ENCODE measurements at regions not wholly inside any gene's neighbourhood (a gene's known extent, or its start where the extent isn't known, plus 50 kb on each side); places are given as distances from the start of the nearest gene placed in this dataset.

DNA sequence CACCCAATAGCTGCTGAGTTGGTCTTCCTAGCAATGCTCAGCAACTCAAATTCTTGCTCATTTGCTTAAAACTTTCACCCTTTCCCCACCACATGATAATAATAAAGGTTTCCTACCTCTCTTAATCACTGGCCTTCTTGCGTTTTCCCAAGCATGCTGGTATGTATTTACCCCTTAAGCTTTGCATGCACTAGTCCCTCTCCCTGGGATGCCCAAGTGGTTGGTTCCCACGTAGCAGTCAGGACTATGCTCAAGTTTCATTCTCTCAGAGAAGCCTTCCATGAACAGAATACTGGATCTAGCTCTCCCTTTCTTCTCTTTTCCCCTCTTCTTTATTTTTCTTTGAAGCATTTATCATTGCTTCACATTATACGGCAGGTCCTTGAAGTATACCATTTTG is 108.8 kb downstream of the KBTBD8 start:
- Histone ChIP-seq H3K4me3 (ENCODE audit: low read depth, low read length, poor library complexity, severe bottlenecking) (no peak overlapping the region), H3K36me3 (ENCODE audit: insufficient read depth, low read length) (no peaks in the 10 kb centered on the region), H3K9me2 (ENCODE audit: insufficient read depth, low read length) (no peaks in the 10 kb centered on the region), H4K20me1 (ENCODE audit: insufficient read depth, low read length) (no peaks in the 10 kb centered on the region), H2AFZ (ENCODE audit: low read length) (no peak overlapping the region), H3K79me2 (ENCODE audit: insufficient read depth, low read depth, low read length) (no peaks in the 10 kb centered on the region), H3K27ac (ENCODE audit: low read depth, low read length, poor library complexity, severe bottlenecking) (no peak overlapping the region), H3K4me1 (ENCODE audit: insufficient read depth, low read length, poor library complexity, severe bottlenecking) (no peaks in the 10 kb centered on the region), H3K4me2 (ENCODE audit: low read length) (no peak overlapping the region), H3K9me3 (ENCODE audit: low read length) (no peaks in the 10 kb centered on the region)
- ChIA-PET POLR2A (interaction anchor here (1.3 kb wide), 1 partner anchor 12 kb away, joined by 6 read pairs; no protein-coding TSS in a partner anchor), CTCF (ENCODE audit: unreplicated experiment) (interaction anchor here (0.8 kb wide), 1 partner anchor 91 kb away, joined by 3 read pairs; no protein-coding TSS in a partner anchor)
- TF ChIP-seq, protein P1, sequence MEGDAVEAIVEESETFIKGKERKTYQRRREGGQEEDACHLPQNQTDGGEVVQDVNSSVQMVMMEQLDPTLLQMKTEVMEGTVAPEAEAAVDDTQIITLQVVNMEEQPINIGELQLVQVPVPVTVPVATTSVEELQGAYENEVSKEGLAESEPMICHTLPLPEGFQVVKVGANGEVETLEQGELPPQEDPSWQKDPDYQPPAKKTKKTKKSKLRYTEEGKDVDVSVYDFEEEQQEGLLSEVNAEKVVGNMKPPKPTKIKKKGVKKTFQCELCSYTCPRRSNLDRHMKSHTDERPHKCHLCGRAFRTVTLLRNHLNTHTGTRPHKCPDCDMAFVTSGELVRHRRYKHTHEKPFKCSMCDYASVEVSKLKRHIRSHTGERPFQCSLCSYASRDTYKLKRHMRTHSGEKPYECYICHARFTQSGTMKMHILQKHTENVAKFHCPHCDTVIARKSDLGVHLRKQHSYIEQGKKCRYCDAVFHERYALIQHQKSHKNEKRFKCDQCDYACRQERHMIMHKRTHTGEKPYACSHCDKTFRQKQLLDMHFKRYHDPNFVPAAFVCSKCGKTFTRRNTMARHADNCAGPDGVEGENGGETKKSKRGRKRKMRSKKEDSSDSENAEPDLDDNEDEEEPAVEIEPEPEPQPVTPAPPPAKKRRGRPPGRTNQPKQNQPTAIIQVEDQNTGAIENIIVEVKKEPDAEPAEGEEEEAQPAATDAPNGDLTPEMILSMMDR (conservative IDR thresholded peaks at IDR 0.05; ENCODE audit: low read length): no peak
- no peak for TF ChIP-seq EZH2phosphoT487 (IDR thresholded peaks at IDR 0.05; ENCODE audit: borderline replicate concordance, low read depth, low read length)
- no TSS peak for BruUV-seq (replicated peaks)
- intact Hi-C loops (cut with micrococcal nuclease; ENCODE audit: unreplicated experiment): no loop called here
- no peak for DNase-seq (ENCODE audit: low spot score)

DNA sequence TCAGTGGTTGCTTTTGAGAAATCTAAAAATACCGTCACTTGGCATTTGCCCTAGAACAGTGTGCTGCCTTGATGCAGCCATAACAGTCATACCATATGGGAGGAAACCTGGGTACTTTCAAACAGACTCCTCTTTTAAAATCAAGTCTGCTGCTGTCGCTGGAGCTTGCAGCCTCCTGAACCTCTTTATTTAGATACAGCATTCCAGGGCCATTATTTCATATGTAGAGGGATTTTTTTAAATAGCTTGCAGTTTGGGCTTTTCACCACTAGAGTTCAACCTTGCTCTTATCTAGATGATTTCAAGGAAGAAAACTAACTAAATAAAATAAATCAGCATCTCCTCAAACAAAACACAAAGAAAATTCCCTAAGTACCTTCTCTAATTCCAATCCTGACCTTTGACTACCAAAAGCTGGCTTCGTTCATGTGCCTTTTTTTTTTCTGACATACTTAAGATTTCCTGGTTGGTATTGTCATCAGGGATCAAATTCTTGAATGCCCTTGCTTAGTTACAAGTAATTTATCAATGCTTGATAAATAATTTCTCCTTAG is 111.6 kb downstream of the KBTBD8 start:
- no TSS peak for BruUV-seq (replicated peaks)
- H3K9me2 ChIP-seq (ENCODE audit: insufficient read depth, low read length): no peaks in the 10 kb centered on the region
- no peaks in the 10 kb centered on the region for H3K9me3 ChIP-seq (ENCODE audit: low read length)
- no peak overlapping the region for H3K4me2 ChIP-seq (ENCODE audit: low read length)
- no peaks in the 10 kb centered on the region for H3K79me2 ChIP-seq (ENCODE audit: insufficient read depth, low read depth, low read length)
- no peaks in the 10 kb centered on the region for H3K4me1 ChIP-seq (ENCODE audit: insufficient read depth, low read length, poor library complexity, severe bottlenecking)
- DNase-seq (ENCODE audit: low spot score): peak; percentile 47
- H4K20me1 ChIP-seq (ENCODE audit: insufficient read depth, low read length): no peaks in the 10 kb centered on the region
- no peak overlapping the region for H3K27ac ChIP-seq (ENCODE audit: low read depth, low read length, poor library complexity, severe bottlenecking)
- intact Hi-C loops (cut with micrococcal nuclease; ENCODE audit: unreplicated experiment): no loop called here
- ChIA-PET POLR2A (no interaction called here), CTCF (ENCODE audit: unreplicated experiment) (no interaction called here)
- H3K36me3 ChIP-seq (ENCODE audit: insufficient read depth, low read length): no peaks in the 10 kb centered on the region
- no peak overlapping the region for H2AFZ ChIP-seq (ENCODE audit: low read length)
- TF ChIP-seq EZH2phosphoT487 (IDR thresholded peaks at IDR 0.05; ENCODE audit: borderline replicate concordance, low read depth, low read length): no peak
- TF ChIP-seq, protein P1 (conservative IDR thresholded peaks at IDR 0.05; ENCODE audit: low read length): peak; percentile 88
- H3K4me3 ChIP-seq (ENCODE audit: low read depth, low read length, poor library complexity, severe bottlenecking): no peak overlapping the region

DNA sequence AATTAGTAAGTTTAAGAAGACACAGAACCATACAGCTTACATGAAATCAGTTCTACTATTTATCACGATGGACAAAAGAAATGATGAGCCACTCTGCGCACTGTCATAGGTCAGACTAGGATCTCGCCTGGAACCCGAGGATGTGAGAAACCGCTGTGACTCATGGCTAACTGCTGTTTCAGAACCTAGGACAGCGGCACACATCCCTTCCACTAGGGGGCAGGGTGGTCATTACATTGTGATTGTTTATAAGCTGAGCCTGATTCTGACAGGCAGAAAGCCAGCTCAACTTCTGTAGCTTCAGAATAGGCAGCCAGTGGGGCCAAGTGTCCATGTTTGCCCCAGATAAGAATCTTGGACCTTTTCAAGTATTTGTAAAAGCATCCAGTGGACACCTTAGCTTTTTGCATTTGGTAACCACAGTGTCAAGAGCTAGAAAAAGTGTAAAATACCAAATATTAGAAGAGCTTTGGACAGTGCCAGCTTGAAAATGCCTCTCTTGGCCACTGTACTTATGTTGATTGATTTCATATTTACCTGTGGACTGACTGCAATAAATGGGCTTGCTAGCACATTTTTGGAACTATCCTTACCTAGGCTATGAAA is 115.8 kb downstream of the KBTBD8 start:
- peak; percentile 80 for DNase-seq (ENCODE audit: low spot score)
- Histone ChIP-seq H3K9me3 (ENCODE audit: low read length) (no peaks in the 10 kb centered on the region), H3K27ac (ENCODE audit: low read depth, low read length, poor library complexity, severe bottlenecking) (no peak overlapping the region), H3K4me2 (ENCODE audit: low read length) (no peak overlapping the region), H2AFZ (ENCODE audit: low read length) (no peak overlapping the region), H3K79me2 (ENCODE audit: insufficient read depth, low read depth, low read length) (no peaks in the 10 kb centered on the region), H4K20me1 (ENCODE audit: insufficient read depth, low read length) (no peaks in the 10 kb centered on the region), H3K36me3 (ENCODE audit: insufficient read depth, low read length) (no peaks in the 10 kb centered on the region), H3K4me1 (ENCODE audit: insufficient read depth, low read length, poor library complexity, severe bottlenecking) (no peaks in the 10 kb centered on the region), H3K9me2 (ENCODE audit: insufficient read depth, low read length) (no peaks in the 10 kb centered on the region), H3K4me3 (ENCODE audit: low read depth, low read length, poor library complexity, severe bottlenecking) (no peak overlapping the region)
- ChIA-PET CTCF (ENCODE audit: unreplicated experiment) (interaction anchor here (0.6 to 1.7 kb wide), 5 partner anchors 10 to 513 kb away, joined by 3 to 10 read pairs (median 4); no protein-coding TSS in a partner anchor), POLR2A (interaction anchor here (0.6 to 1.2 kb wide), 3 partner anchors 10 to 68 kb away, joined by 3 to 4 read pairs (median 4); no protein-coding TSS in a partner anchor)
- BruUV-seq (replicated peaks): no TSS peak
- TF ChIP-seq, protein P1 (conservative IDR thresholded peaks at IDR 0.05; ENCODE audit: low read length): peak; percentile 99
- TF ChIP-seq EZH2phosphoT487 (IDR thresholded peaks at IDR 0.05; ENCODE audit: borderline replicate concordance, low read depth, low read length): no peak
- intact Hi-C loops (cut with micrococcal nuclease; ENCODE audit: unreplicated experiment): loop anchor here (2.0 kb wide), 4 partner anchors 141 to 1763 kb away; no protein-coding TSS in a partner anchor
